ENCODE measurements at regions not wholly inside any gene's neighbourhood (a gene's known extent, or its start where the extent isn't known, plus 50 kb on each side); places are given as distances from the start of the nearest gene placed in this dataset.

- Histone ChIP-seq H3K4me1 (ENCODE audit: insufficient read depth, low read length) (peaks cover 3% of the 10 kb centered on the region), H3K79me2 (ENCODE audit: insufficient read depth, low read length) (no peaks in the 10 kb centered on the region), H3K4me2 (ENCODE audit: insufficient read depth, low read length) (no peak overlapping the region), H3K27me3 (ENCODE audit: insufficient read depth, low read length) (no peaks in the 10 kb centered on the region), H2AFZ (ENCODE audit: low read length) (no peak overlapping the region), H4K20me1 (ENCODE audit: insufficient read depth, low read length) (no peaks in the 10 kb centered on the region), H3K4me3 (ENCODE audit: insufficient read depth, low read length) (no peak overlapping the region), H3K27ac (ENCODE audit: low read depth, low read length) (no peak overlapping the region), H3K9me3 (ENCODE audit: low read depth, low read length) (no peaks in the 10 kb centered on the region), H3K36me3 (ENCODE audit: insufficient read depth, low read length) (no peaks in the 10 kb centered on the region)
- TF ChIP-seq CTCF (IDR thresholded peaks at IDR 0.05; ENCODE audit: extremely low read depth, low read depth, low read length) = no peak
- DNase-seq (ENCODE audit: insufficient read length, low spot score, missing footprints) = no peak
Observed at GRCh38 chr4:141391771-141392170, 171.1 kb downstream of the ZNF330 start.

- no peaks in the 10 kb centered on the region for H3K36me3 ChIP-seq (ENCODE audit: insufficient read depth, low read length)
- no peaks in the 10 kb centered on the region for H3K27me3 ChIP-seq (ENCODE audit: insufficient read depth, low read length)
- no peak overlapping the region for H3K27ac ChIP-seq (ENCODE audit: low read depth, low read length)
- no peak for TF ChIP-seq CTCF (IDR thresholded peaks at IDR 0.05; ENCODE audit: extremely low read depth, low read depth, low read length)
- no peaks in the 10 kb centered on the region for H4K20me1 ChIP-seq (ENCODE audit: insufficient read depth, low read length)
- no peak overlapping the region for H3K4me3 ChIP-seq (ENCODE audit: insufficient read depth, low read length)
- H3K9me3 ChIP-seq (ENCODE audit: low read depth, low read length) = no peaks in the 10 kb centered on the region
- DNase-seq (ENCODE audit: insufficient read length, low spot score, missing footprints) = peak; percentile 8
- no peaks in the 10 kb centered on the region for H3K4me1 ChIP-seq (ENCODE audit: insufficient read depth, low read length)
- H3K79me2 ChIP-seq (ENCODE audit: insufficient read depth, low read length) = no peaks in the 10 kb centered on the region
- no peak overlapping the region for H3K4me2 ChIP-seq (ENCODE audit: insufficient read depth, low read length)
- no peak overlapping the region for H2AFZ ChIP-seq (ENCODE audit: low read length)
Observed at GRCh38 chr4:141395246-141395830, 174.6 kb downstream of the ZNF330 start.

- no peak for TF ChIP-seq CTCF (IDR thresholded peaks at IDR 0.05; ENCODE audit: extremely low read depth, low read depth, low read length)
- no peak for DNase-seq (ENCODE audit: insufficient read length, low spot score, missing footprints)
- Histone ChIP-seq H4K20me1 (ENCODE audit: insufficient read depth, low read length) (no peaks in the 10 kb centered on the region), H2AFZ (ENCODE audit: low read length) (no peak overlapping the region), H3K4me2 (ENCODE audit: insufficient read depth, low read length) (no peak overlapping the region), H3K27me3 (ENCODE audit: insufficient read depth, low read length) (no peaks in the 10 kb centered on the region), H3K36me3 (ENCODE audit: insufficient read depth, low read length) (no peaks in the 10 kb centered on the region), H3K4me3 (ENCODE audit: insufficient read depth, low read length) (no peak overlapping the region), H3K27ac (ENCODE audit: low read depth, low read length) (no peak overlapping the region), H3K79me2 (ENCODE audit: insufficient read depth, low read length) (no peaks in the 10 kb centered on the region), H3K9me3 (ENCODE audit: low read depth, low read length) (no peaks in the 10 kb centered on the region), H3K4me1 (ENCODE audit: insufficient read depth, low read length) (no peaks in the 10 kb centered on the region)
Observed at GRCh38 chr4:141395919-141396318, 175.2 kb downstream of the ZNF330 start.

GRCh38 chr4:141402712-141403111 lies 182.0 kb downstream of the ZNF330 start:
- Histone ChIP-seq H3K4me1 (ENCODE audit: insufficient read depth, low read length) (peaks cover 6% of the 10 kb centered on the region), H3K9me3 (ENCODE audit: low read depth, low read length) (no peaks in the 10 kb centered on the region), H3K4me3 (ENCODE audit: insufficient read depth, low read length) (no peak overlapping the region), H3K79me2 (ENCODE audit: insufficient read depth, low read length) (no peaks in the 10 kb centered on the region), H2AFZ (ENCODE audit: low read length) (no peak overlapping the region), H3K27me3 (ENCODE audit: insufficient read depth, low read length) (no peaks in the 10 kb centered on the region), H3K4me2 (ENCODE audit: insufficient read depth, low read length) (no peak overlapping the region), H4K20me1 (ENCODE audit: insufficient read depth, low read length) (no peaks in the 10 kb centered on the region), H3K27ac (ENCODE audit: low read depth, low read length) (no peak overlapping the region), H3K36me3 (ENCODE audit: insufficient read depth, low read length) (no peaks in the 10 kb centered on the region)
- no peak for DNase-seq (ENCODE audit: insufficient read length, low spot score, missing footprints)
- no peak for TF ChIP-seq CTCF (IDR thresholded peaks at IDR 0.05; ENCODE audit: extremely low read depth, low read depth, low read length)
